IPS-20b (cell line): ENCODE measurements at regions not wholly inside any gene's neighbourhood (a gene's known extent, or its start where the extent isn't known, plus 50 kb on each side); places are given as distances from the start of the nearest gene placed in this dataset.

Experiments used
- H3K27ac ChIP-seq: one replicate; pipeline ENCODE4 v1.5.1; 2013; ENCODE audit warnings: low read length
- H3K27me3 ChIP-seq: 2 replicates; pipeline ENCODE4 v1.6.1; 2013; ENCODE audit warnings: mild to moderate bottlenecking, low read length, inconsistent platforms; ENCODE audit not compliant: insufficient read depth
- H3K36me3 ChIP-seq: 2 replicates; pipeline ENCODE4 v1.6.1; 2013; ENCODE audit warnings: low read depth, mild to moderate bottlenecking, inconsistent platforms, low read length, moderate library complexity; ENCODE audit not compliant: insufficient read depth
- H3K4me1 ChIP-seq: 2 replicates; pipeline ENCODE4 v1.6.1; 2013; ENCODE audit warnings: mild to moderate bottlenecking, control low read depth, inconsistent platforms, low read length, moderate library complexity; ENCODE audit not compliant: insufficient read depth
- H3K4me3 ChIP-seq: 2 replicates; pipeline ENCODE4 v1.5.1; 2013; ENCODE audit warnings: mild to moderate bottlenecking, low read length, inconsistent platforms
- H3K9ac ChIP-seq: 2 replicates; pipeline ENCODE4 v1.6.1; 2013; ENCODE audit warnings: low read depth, mild to moderate bottlenecking, inconsistent platforms, low read length, moderate library complexity
- H3K9me3 ChIP-seq: 2 replicates; pipeline ENCODE4 v1.6.1; 2013; ENCODE audit warnings: mild to moderate bottlenecking, low read depth, low read length, inconsistent platforms; ENCODE audit not compliant: insufficient read depth

- Histone ChIP-seq H3K9ac (no peak overlapping the region), H3K4me3 (no peak overlapping the region), H3K4me1 (no peaks in the 10 kb centered on the region), H3K27me3 (no peaks in the 10 kb centered on the region), H3K9me3 (peaks cover 13% of the 10 kb centered on the region), H3K27ac (no peak overlapping the region), H3K36me3 (no peaks in the 10 kb centered on the region)
These were observed 55.6 kb upstream of the ATXN1 start for GRCh38 chr6:16816891-16817290.

DNA sequence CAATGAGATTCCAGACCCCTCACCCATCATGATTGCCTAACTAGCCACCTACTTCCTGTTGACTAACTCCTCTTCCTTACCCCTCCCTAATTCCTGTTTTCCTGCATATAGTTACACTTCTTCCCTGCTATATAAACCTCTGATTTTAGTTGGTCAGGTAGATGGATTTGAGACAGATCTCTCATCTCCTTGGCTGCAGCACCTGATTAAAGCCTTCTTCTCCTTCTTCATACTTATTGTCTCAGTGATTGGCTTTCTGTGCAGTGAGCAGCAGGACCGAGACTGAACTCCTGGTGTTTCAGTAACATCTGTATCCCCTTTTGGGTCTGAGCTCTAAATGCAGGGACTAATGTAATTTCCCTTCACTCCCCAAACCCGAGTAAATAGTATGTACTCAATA is 51.7 kb upstream of the ATXN1 start:
- H3K27me3 ChIP-seq: no peaks in the 10 kb centered on the region
- no peaks in the 10 kb centered on the region for H3K36me3 ChIP-seq
- peaks cover 20% of the 10 kb centered on the region for H3K9me3 ChIP-seq
- no peak overlapping the region for H3K27ac ChIP-seq
- H3K9ac ChIP-seq: no peak overlapping the region
- H3K4me1 ChIP-seq: no peaks in the 10 kb centered on the region
- H3K4me3 ChIP-seq: no peak overlapping the region

DNA sequence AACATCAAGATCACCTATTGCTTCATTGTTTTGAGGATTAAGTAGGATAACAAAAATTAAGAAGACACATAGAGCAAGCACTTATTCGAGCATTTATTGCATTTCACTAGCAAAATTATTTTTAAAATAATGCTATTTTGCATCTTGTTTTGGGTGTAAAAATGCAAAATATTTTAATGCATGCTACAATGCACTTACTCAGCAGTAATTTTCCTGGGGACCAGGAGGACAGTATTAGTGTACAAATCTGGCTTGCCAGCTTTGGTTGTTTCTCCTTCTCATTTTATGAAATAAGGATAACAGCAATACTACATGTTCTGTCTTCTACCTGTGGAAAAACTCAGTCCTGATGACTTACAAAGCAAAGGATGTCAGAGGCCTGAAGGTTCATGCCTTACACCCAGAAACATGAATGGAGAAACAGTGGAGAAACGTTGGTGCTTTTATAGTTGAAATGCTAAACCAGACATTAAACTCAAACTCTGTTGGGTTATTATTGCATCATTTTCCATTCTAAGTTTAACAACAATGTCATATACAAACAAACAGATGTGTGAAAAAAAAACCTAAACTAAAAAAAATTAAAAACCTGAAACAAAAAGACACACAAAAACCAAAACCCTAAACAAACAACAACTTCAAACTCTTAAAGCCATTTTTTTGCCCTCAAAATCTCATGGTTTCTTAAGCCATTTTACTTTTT is 50.2 kb upstream of the ATXN1 start:
- Histone ChIP-seq H3K4me3 (no peak overlapping the region), H3K9me3 (peaks cover 20% of the 10 kb centered on the region), H3K27me3 (no peaks in the 10 kb centered on the region), H3K4me1 (no peaks in the 10 kb centered on the region), H3K9ac (no peak overlapping the region), H3K36me3 (no peaks in the 10 kb centered on the region), H3K27ac (no peak overlapping the region)
